Stomach (tissue), 8 donors: ENCODE measurements at regions not wholly inside any gene's neighbourhood (a gene's known extent, or its start where the extent isn't known, plus 50 kb on each side); places are given as distances from the start of the nearest gene placed in this dataset.

ENCODE experiments used
- DNase-seq, 2 donors: peaks; one replicate each; pipeline versions ENCODE4 v3.0.0 to v3.0.0-alpha.2; 2013 to 2019
- H3K27ac ChIP-seq, 5 donors: fragments of 200-600 bp in 4 of 5; sonication (generic) in 4 of 5; one replicate each; pipeline ENCODE4 v1.5.1; 2013 to 2019; ENCODE audit warnings: mild to moderate bottlenecking in 1 of 5, moderate library complexity in 1 of 5
- H3K27me3 ChIP-seq, 3 donors: fragments of 200-600 bp; sonication (generic); one replicate each; pipeline ENCODE4 v1.5.1; 2017 to 2019; ENCODE audit warnings: mixed run types in 1 of 3
- H3K36me3 ChIP-seq, 4 donors: fragments of 200-600 bp; sonication (generic); 1 replicate in 3 of 4; 2 replicates in 1 of 4; pipeline ENCODE4 v1.5.1; 2016 to 2019
- H3K4me1 ChIP-seq, 4 donors: fragments of 200-600 bp; sonication (generic); one replicate each; pipeline ENCODE4 v1.5.1; 2016 to 2019
- H3K4me3 ChIP-seq, 4 donors: fragments of 200-600 bp; sonication (generic) in 3 of 4; one replicate each; pipeline ENCODE4 v1.5.1; 2016 to 2019; ENCODE audit warnings: mild to moderate bottlenecking in 1 of 4
- H3K9me3 ChIP-seq, 4 donors: fragments of 200-600 bp; sonication (generic); one replicate each; pipeline ENCODE4 v1.5.1; 2016 to 2019
- CTCF ChIP-seq, 7 experiments: fragments of 450-650 bp in 4 of 7; fragments of 200-600 bp in 3 of 7; sonication (generic) in 3 of 7; IDR thresholded peaks; one replicate each; pipeline ENCODE4 v1.5.1; 2016 to 2019; ENCODE audit warnings: antibody characterized with exemption in 7 of 7, control low read depth in 2 of 7, mild to moderate bottlenecking in 1 of 7
- EP300 ChIP-seq: sonication (generic); formaldehyde crosslinking; IDR thresholded peaks from one replicate; pipeline ENCODE4 v1.6.1; 2017; ENCODE audit warnings: antibody characterized with exemption
- POLR2A ChIP-seq, 4 donors: fragments of 450-650 bp; IDR thresholded peaks; one replicate each; pipeline ENCODE4 v1.6.1; 2016; ENCODE audit warnings: antibody characterized with exemption in 4 of 4, control low read depth in 2 of 4, mild to moderate bottlenecking in 1 of 4, moderate library complexity in 1 of 4
- POLR2AphosphoS5 ChIP-seq, 3 donors: sonication (generic); formaldehyde crosslinking; IDR thresholded peaks; one replicate each; pipeline ENCODE4 v1.6.1; 2016; ENCODE audit warnings: antibody characterized with exemption in 3 of 3
- WGBS, 5 donors: extraction: QIAGEN DNeasy Blood & Tissue Kit in 3 of 5; methylation state at CpG; one replicate each; pipeline versions ENCODE4 v1.1.5 to v1.1.7; 2013 to 2018; 5-methylcytosine and 5-hydroxymethylcytosine counted together
- intact Hi-C: fragments of 100-400 bp; cut with DNase I; formaldehyde crosslinking; loops from one replicate; pipeline ENCODE4 v1.15.1; 2023; ENCODE audit warnings: low total_unique reads
- donor health status: healthy with polysubstance abuse.
- donor health status: Bipolar disorder and iron deficiency.
- donor health status: healthy.

DNA sequence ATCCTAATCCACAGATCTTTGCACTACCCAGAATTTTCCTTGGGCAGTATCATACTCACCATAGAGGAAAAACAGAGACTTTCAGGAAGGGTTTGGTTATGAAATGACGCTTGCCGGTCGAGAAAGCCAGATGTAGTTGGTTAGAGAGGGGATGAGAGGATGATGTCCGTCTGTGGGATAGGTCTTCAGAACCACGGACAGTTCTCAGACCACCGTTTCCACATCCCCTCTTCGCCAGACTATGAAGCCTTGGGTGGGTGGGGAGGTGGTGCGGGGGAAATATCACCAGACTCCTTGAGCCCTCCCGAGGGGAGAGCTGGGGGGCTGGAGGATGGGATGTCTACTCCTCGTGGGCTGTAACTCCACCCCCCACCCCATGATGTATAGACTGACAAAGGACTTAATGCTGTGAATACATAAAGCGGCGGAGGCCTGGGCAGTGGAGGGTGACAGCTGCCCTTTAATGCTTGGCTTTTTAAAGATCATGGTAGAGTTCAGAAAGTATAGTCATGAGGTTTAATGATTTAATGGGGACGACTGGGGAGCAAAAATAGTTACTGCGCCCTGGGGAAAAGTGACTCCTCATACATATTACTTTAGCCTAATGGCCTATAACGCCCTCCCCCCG lies 96.6 kb downstream of the MRM1 start:
- TF ChIP-seq EP300 (no peak), POLR2A (IDR thresholded peaks at IDR 0.05) (no peak), POLR2AphosphoS5 (IDR thresholded peaks at IDR 0.05) (no peak), CTCF (IDR thresholded peaks at IDR 0.05) (no peak)
- 27 to 36% (median 34%) methylated on average over 16 of the region's 16 CpGs for WGBS, 5 donors
- Histone ChIP-seq H3K4me1 (no peaks in the 10 kb centered on the region), H3K4me3 (no peak overlapping the region), H3K36me3 (no peaks in the 10 kb centered on the region), H3K27me3 (peaks cover 2 to 73% (median 16%) of the 10 kb centered on the region in 3 donors), H3K9me3 (no peaks in the 10 kb centered on the region), H3K27ac (no peak overlapping the region)
- intact Hi-C loops, result no loop called here
- DNase-seq, result peak in 1 of 2 donors; percentile 41

GRCh38 chr17:36701429-36702099 lies 100.2 kb downstream of the MRM1 start:
- intact Hi-C loops, result no loop called here
- DNase-seq, result no peak
- Histone ChIP-seq H3K4me1 (peaks cover 0 to 13% (median 4%) of the 10 kb centered on the region in 4 donors), H3K36me3 (no peaks in the 10 kb centered on the region), H3K27ac (no peak overlapping the region), H3K4me3 (no peak overlapping the region), H3K27me3 (peaks cover 18 to 94% (median 35%) of the 10 kb centered on the region in 3 donors), H3K9me3 (no peaks in the 10 kb centered on the region)
- TF ChIP-seq POLR2A (IDR thresholded peaks at IDR 0.05) (no peak), POLR2AphosphoS5 (IDR thresholded peaks at IDR 0.05) (no peak), EP300 (no peak), CTCF (IDR thresholded peaks at IDR 0.05) (no peak)
- 72 to 79% (median 77%) methylated on average over 13 of the region's 13 CpGs for WGBS, 5 donors

DNA sequence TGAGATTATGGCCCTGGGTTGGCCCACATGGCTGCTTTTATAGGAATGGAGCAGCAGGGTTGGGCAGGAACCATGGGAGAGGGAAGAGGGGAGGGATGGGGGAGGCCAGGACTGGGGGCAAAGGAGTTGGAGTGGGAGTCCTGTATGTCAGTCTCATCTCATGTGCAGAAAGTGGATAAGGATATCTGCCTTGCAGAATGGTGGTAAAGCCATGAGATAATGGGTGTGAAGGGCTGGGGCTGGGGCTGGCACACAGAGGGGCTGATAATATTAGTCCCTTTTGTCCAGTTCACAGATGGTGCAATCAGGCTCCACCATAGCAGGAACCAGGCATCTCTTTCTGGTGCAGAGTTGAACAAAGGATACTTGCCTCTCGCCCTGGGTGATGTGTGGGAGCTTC lies 101.3 kb downstream of the MRM1 start:
- DNase-seq, result no peak
- TF ChIP-seq EP300 (no peak), CTCF (IDR thresholded peaks at IDR 0.05) (no peak), POLR2AphosphoS5 (IDR thresholded peaks at IDR 0.05) (no peak), POLR2A (IDR thresholded peaks at IDR 0.05) (no peak)
- Histone ChIP-seq H3K4me3 (no peak overlapping the region), H3K36me3 (no peaks in the 10 kb centered on the region), H3K27ac (no peak overlapping the region), H3K4me1 (peaks cover 0 to 13% (median 4%) of the 10 kb centered on the region in 4 donors), H3K27me3 (peaks cover 18 to 84% (median 35%) of the 10 kb centered on the region in 3 donors), H3K9me3 (no peaks in the 10 kb centered on the region)
- intact Hi-C loops, result no loop called here
- WGBS, 5 donors, result 2 to 75% (median 35%) methylated on average over 1 of the region's 1 CpG

DNA sequence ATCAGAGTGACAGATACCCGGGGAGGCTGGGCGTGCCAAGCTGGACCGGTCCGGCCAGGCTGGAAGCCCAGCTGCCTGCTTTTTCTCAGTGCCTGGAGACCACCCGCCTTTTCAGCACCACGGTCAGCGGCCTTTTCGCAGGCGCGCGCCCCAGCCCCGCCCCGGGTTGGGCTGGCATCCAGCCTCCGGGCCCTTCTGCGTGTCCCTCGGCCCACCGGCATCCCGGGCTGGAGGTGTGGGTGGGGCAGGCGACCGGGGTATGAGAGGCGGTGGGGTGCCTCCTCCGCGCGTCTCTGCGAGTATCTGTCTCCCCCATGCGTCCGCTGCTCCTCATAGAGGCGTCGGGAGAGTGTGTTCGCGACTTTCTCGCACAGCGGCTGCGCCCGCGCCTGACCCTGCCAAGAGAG lies 102.5 kb downstream of the MRM1 start:
- Histone ChIP-seq H3K27me3 (peaks cover 18 to 72% (median 26%) of the 10 kb centered on the region in 3 donors), H3K36me3 (no peaks in the 10 kb centered on the region), H3K9me3 (no peaks in the 10 kb centered on the region), H3K4me1 (peaks cover 0 to 13% (median 4%) of the 10 kb centered on the region in 4 donors), H3K4me3 (no peak overlapping the region), H3K27ac (no peak overlapping the region)
- peak in 1 of 2 donors; percentile 87 for DNase-seq
- WGBS, 5 donors, result 3 to 20% (median 6%) methylated on average over 17 to 36 of the region's 36 CpGs
- TF ChIP-seq CTCF (IDR thresholded peaks at IDR 0.05), result no peak
- no peak for TF ChIP-seq EP300
- TF ChIP-seq POLR2A (IDR thresholded peaks at IDR 0.05), result no peak
- TF ChIP-seq POLR2AphosphoS5 (IDR thresholded peaks at IDR 0.05), result no peak
- intact Hi-C loops, result no loop called here
